ENCODE measurements at regions not wholly inside any gene's neighbourhood (a gene's known extent, or its start where the extent isn't known, plus 50 kb on each side); places are given as distances from the start of the nearest gene placed in this dataset.

GRCh38 chr6:169321546-169321945 lies 67.9 kb upstream of the THBS2 start:
- no peak for TF ChIP-seq CTCF (IDR thresholded peaks at IDR 0.05; ENCODE audit: unreplicated experiment)
- H3K27me3 Mint-ChIP-seq = peaks cover 3% of the 10 kb centered on the region
- no peak for DNase-seq (ENCODE audit: low spot score, unreplicated experiment)
- no peaks in the 10 kb centered on the region for H3K9me3 Mint-ChIP-seq (ENCODE audit: low read depth)
- H3K36me3 Mint-ChIP-seq (ENCODE audit: insufficient read depth) = no peaks in the 10 kb centered on the region
- H3K27ac Mint-ChIP-seq = peak overlapping the region; percentile 23
- H3K4me1 Mint-ChIP-seq (ENCODE audit: low read depth) = no peaks in the 10 kb centered on the region
- no peak overlapping the region for H3K4me3 Mint-ChIP-seq (ENCODE audit: low read depth)

GRCh38 chr6:169320013-169320412 lies 66.4 kb upstream of the THBS2 start:
- H3K27ac Mint-ChIP-seq = no peak overlapping the region
- no peak overlapping the region for H3K4me3 Mint-ChIP-seq (ENCODE audit: low read depth)
- no peak for TF ChIP-seq CTCF (IDR thresholded peaks at IDR 0.05; ENCODE audit: unreplicated experiment)
- no peaks in the 10 kb centered on the region for H3K9me3 Mint-ChIP-seq (ENCODE audit: low read depth)
- H3K4me1 Mint-ChIP-seq (ENCODE audit: low read depth) = no peaks in the 10 kb centered on the region
- H3K27me3 Mint-ChIP-seq = peaks cover 3% of the 10 kb centered on the region
- H3K36me3 Mint-ChIP-seq (ENCODE audit: insufficient read depth) = no peaks in the 10 kb centered on the region
- DNase-seq (ENCODE audit: low spot score, unreplicated experiment) = no peak

- no peak for DNase-seq (ENCODE audit: low spot score, unreplicated experiment)
- Mint-ChIP-seq H3K9me3 (ENCODE audit: low read depth) (no peaks in the 10 kb centered on the region), H3K27me3 (peaks cover 3% of the 10 kb centered on the region), H3K4me3 (ENCODE audit: low read depth) (no peak overlapping the region), H3K27ac (no peak overlapping the region), H3K4me1 (ENCODE audit: low read depth) (no peaks in the 10 kb centered on the region), H3K36me3 (ENCODE audit: insufficient read depth) (no peaks in the 10 kb centered on the region)
- TF ChIP-seq CTCF (IDR thresholded peaks at IDR 0.05; ENCODE audit: unreplicated experiment) = no peak
These were observed 64.0 kb upstream of the THBS2 start for GRCh38 chr6:169317441-169318202.

- Mint-ChIP-seq H3K27me3 (peaks cover 3% of the 10 kb centered on the region), H3K27ac (no peak overlapping the region), H3K4me1 (ENCODE audit: low read depth) (no peaks in the 10 kb centered on the region), H3K4me3 (ENCODE audit: low read depth) (no peak overlapping the region), H3K9me3 (ENCODE audit: low read depth) (no peaks in the 10 kb centered on the region), H3K36me3 (ENCODE audit: insufficient read depth) (no peaks in the 10 kb centered on the region)
- DNase-seq (ENCODE audit: low spot score, unreplicated experiment) = no peak
- TF ChIP-seq CTCF (IDR thresholded peaks at IDR 0.05; ENCODE audit: unreplicated experiment) = no peak
These were observed 63.0 kb upstream of the THBS2 start for GRCh38 chr6:169316651-169317050.

GRCh38 chr6:169315830-169316614 lies 62.4 kb upstream of the THBS2 start:
- Mint-ChIP-seq H3K36me3 (ENCODE audit: insufficient read depth) (no peaks in the 10 kb centered on the region), H3K4me1 (ENCODE audit: low read depth) (no peaks in the 10 kb centered on the region), H3K9me3 (ENCODE audit: low read depth) (no peaks in the 10 kb centered on the region), H3K27ac (no peak overlapping the region), H3K27me3 (no peaks in the 10 kb centered on the region), H3K4me3 (ENCODE audit: low read depth) (no peak overlapping the region)
- TF ChIP-seq CTCF (IDR thresholded peaks at IDR 0.05; ENCODE audit: unreplicated experiment) = no peak
- no peak for DNase-seq (ENCODE audit: low spot score, unreplicated experiment)
